H1 (cell line): ENCODE measurements at regions not wholly inside any gene's neighbourhood (a gene's known extent, or its start where the extent isn't known, plus 50 kb on each side); places are given as distances from the start of the nearest gene placed in this dataset.

Experiments
- EZH2 ChIP-seq: fragments of 200-600 bp; sonication (generic); IDR thresholded peaks from 2 replicates; pipeline ENCODE4 v1.7.1; 2012; ENCODE audit warnings: low read depth, mild to moderate bottlenecking, moderate library complexity, low read length, inconsistent platforms; ENCODE audit not compliant: severe bottlenecking
- GABPA ChIP-seq: IDR thresholded peaks from 2 replicates; pipeline ENCODE4 v1.6.1; 2011; ENCODE audit warnings: mild to moderate bottlenecking, low read length, moderate library complexity, borderline replicate concordance; ENCODE audit not compliant: insufficient read depth
- JUND ChIP-seq: IDR thresholded peaks from 2 replicates; pipeline ENCODE4 v1.6.1; 2011; ENCODE audit warnings: mild to moderate bottlenecking, improper control_type of control experiment, low read length
- KDM4A ChIP-seq: IDR thresholded peaks from one replicate; pipeline ENCODE4 v1.7.1; 2012; ENCODE audit warnings: low read depth, mild to moderate bottlenecking, moderate library complexity, low read length, inconsistent platforms; ENCODE audit not compliant: severe bottlenecking
- RFX5 ChIP-seq: IDR thresholded peaks from 2 replicates; pipeline ENCODE4 v1.6.1; 2011; ENCODE audit warnings: low read depth, low read length, improper control_type of control experiment, borderline replicate concordance
- TBP ChIP-seq: IDR thresholded peaks from 2 replicates; pipeline ENCODE4 v1.6.1; 2011; ENCODE audit warnings: low read depth, low read length, improper control_type of control experiment
- TF ChIP-seq, protein P1 (sequence below), 3 experiments: IDR thresholded peaks; 1 replicate in 2 of 3; 2 replicates in 1 of 3; pipeline versions ENCODE4 v1.5.1 to v1.6.1; 2011; ENCODE audit warnings: low read length in 3 of 3, mild to moderate bottlenecking in 3 of 3, inconsistent platforms in 2 of 3, low read depth in 1 of 3, moderate library complexity in 1 of 3; ENCODE audit not compliant: insufficient read depth in 1 of 3; ENCODE audit errors: control extremely low read depth in 1 of 3

DNA sequence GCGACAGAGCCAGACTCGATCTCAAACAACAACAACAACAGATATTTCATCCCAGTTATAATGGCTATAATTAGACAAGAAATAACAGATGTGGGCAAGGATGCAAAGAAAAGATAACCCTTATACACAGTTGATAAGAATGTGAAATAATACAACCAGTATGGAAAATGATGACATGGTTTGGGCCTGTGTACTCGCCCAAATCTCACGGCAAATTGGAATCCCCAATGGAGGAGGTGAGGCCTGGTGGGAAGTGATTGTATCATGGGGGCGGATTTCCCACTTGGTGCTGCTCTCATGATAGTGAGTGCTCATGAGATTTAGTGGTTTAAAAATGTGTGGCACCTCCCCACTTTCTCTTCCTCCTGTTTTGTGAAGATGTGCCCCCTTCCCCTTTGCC, 104.1 kb downstream of the C11orf87 start (continued):
- TF ChIP-seq, protein P1, sequence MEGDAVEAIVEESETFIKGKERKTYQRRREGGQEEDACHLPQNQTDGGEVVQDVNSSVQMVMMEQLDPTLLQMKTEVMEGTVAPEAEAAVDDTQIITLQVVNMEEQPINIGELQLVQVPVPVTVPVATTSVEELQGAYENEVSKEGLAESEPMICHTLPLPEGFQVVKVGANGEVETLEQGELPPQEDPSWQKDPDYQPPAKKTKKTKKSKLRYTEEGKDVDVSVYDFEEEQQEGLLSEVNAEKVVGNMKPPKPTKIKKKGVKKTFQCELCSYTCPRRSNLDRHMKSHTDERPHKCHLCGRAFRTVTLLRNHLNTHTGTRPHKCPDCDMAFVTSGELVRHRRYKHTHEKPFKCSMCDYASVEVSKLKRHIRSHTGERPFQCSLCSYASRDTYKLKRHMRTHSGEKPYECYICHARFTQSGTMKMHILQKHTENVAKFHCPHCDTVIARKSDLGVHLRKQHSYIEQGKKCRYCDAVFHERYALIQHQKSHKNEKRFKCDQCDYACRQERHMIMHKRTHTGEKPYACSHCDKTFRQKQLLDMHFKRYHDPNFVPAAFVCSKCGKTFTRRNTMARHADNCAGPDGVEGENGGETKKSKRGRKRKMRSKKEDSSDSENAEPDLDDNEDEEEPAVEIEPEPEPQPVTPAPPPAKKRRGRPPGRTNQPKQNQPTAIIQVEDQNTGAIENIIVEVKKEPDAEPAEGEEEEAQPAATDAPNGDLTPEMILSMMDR (IDR thresholded peaks at IDR 0.05; ENCODE audit: control extremely low read depth in 1 of 3, insufficient read depth in 1 of 3, low read depth in 1 of 3, low read length in 3 of 3), result no peak
- no peak for TF ChIP-seq EZH2
- TF ChIP-seq JUND, result no peak
- no peak for TF ChIP-seq RFX5
- no peak for TF ChIP-seq KDM4A
- TF ChIP-seq TBP, result no peak
- no peak for TF ChIP-seq GABPA
- TF ChIP-seq, all 59 proteins: peak for 0
